ENCODE measurements at regions not wholly inside any gene's neighbourhood (a gene's known extent, or its start where the extent isn't known, plus 50 kb on each side); places are given as distances from the start of the nearest gene placed in this dataset.

- no peak for ATAC-seq
- intact Hi-C loops (cut with DNase I), result no loop called here
Measured at GRCh38 chr4:156192033-156192432, 238.4 kb upstream of the CTSO start.

DNA sequence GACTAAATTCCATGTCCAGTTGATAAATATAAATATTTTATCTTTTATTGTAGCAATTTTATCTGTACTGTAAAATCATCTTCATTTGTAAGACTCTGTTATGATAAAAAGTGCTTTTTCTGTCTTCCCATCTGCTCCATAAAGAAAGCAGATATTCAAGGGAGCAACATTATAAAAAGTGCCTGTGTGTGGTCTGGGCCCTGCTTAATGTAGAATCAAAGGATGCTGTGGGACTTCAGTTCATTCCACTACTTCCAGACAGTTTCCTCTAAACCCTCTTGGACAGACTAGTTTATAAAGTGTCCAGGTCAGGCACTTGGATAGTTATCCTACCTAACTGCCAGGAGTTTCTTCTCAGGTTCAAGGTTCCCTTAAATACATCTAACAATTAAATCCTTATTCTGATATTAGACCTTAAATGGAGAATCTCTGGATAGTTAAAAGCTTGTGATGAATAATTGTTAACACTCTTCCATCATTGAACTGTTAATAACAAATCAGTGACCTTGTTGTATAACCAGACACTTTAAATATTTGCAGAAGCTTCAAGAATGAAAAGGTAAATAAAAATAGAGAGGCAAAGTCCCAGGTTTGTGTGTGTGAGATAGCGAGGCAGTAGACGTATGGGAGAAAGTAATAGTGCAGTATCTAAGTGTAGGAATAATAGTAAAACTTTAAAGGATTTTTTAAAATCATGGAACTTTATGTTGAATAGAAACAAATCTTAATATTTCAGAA lies 237.5 kb upstream of the CTSO start:
- ATAC-seq (no peak), DNase-seq (no peak)
- intact Hi-C loops (cut with DNase I), result no loop called here

More at GRCh38 chr4:156192033-156192432, 238.4 kb upstream of the CTSO start:
- Histone ChIP-seq H3K4me1 (no peaks in the 10 kb centered on the region), H3K36me3 (no peaks in the 10 kb centered on the region), H3K4me3 (no peak overlapping the region), H3K27me3 (no peaks in the 10 kb centered on the region), H3K9me3 (no peaks in the 10 kb centered on the region), H3K27ac (no peak overlapping the region)
- no peak for TF ChIP-seq CTCF (IDR thresholded peaks at IDR 0.05)
- no peak for DNase-seq

DNA sequence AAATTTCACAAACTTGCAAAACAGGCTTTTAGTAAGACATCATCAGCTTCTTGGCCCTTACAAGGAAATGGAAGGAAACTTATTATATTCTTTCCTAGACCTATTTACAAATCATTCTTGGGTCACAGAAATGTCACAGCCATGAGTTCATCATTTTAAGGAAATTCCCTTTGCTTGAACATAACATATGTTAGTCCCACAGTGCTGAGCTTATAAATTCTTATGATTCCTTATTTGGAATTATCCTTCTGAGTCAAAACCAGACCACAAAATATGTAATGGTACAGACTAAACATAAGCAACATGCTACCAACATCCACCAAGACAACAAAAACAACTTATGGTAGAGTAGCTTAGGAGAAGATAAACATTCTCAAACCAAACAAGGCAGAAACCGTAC lies 236.9 kb upstream of the CTSO start:
- Histone ChIP-seq H3K9me3 (no peaks in the 10 kb centered on the region), H3K27me3 (no peaks in the 10 kb centered on the region), H3K4me3 (no peak overlapping the region), H3K27ac (no peak overlapping the region), H3K4me1 (no peaks in the 10 kb centered on the region), H3K36me3 (no peaks in the 10 kb centered on the region)
- intact Hi-C loops (cut with DNase I), result no loop called here
- TF ChIP-seq CTCF (IDR thresholded peaks at IDR 0.05), result no peak
- DNase-seq (no peak), ATAC-seq (no peak)

More for the DNA sequence above, 237.5 kb upstream of the CTSO start:
- H3K27ac ChIP-seq, result no peak overlapping the region
- H3K4me3 ChIP-seq, result no peak overlapping the region
- H3K27me3 ChIP-seq, result no peaks in the 10 kb centered on the region
- H3K9me3 ChIP-seq, result no peaks in the 10 kb centered on the region
- no peak for TF ChIP-seq CTCF (IDR thresholded peaks at IDR 0.05)
- H3K36me3 ChIP-seq, result no peaks in the 10 kb centered on the region
- H3K4me1 ChIP-seq, result no peaks in the 10 kb centered on the region

DNA sequence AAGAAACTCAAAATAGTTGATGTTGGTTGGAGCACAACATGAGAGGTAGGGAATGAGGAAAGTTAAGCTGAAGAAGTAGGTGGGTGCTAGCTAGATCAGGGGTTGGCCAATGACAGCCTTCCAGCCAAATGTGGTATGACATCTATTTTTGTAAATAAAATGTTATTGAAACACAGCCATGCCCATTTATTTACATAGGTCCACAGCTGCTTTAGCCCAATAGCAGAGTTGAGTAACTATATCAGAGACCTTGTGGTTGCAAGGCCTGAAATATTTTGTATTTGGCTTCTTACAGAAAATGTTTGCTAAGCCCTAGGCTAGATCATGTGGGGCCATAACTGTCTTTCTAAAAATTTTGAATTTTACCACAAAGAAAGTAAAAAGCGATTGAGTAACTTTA lies 234.9 kb upstream of the CTSO start:
- Histone ChIP-seq H3K36me3 (no peaks in the 10 kb centered on the region), H3K27ac (no peak overlapping the region), H3K4me3 (no peak overlapping the region), H3K27me3 (no peaks in the 10 kb centered on the region), H3K9me3 (no peaks in the 10 kb centered on the region), H3K4me1 (no peaks in the 10 kb centered on the region)
- intact Hi-C loops (cut with DNase I), result no loop called here
- no peak for DNase-seq
- TF ChIP-seq CTCF (IDR thresholded peaks at IDR 0.05), result no peak
- ATAC-seq, result no peak

GRCh38 chr4:156186111-156186510 lies 232.4 kb upstream of the CTSO start:
- no peak for DNase-seq

More at GRCh38 chr4:156186111-156186510, 232.4 kb upstream of the CTSO start:
- Histone ChIP-seq H3K36me3 (no peaks in the 10 kb centered on the region), H3K27ac (no peak overlapping the region), H3K4me1 (no peaks in the 10 kb centered on the region), H3K4me3 (no peak overlapping the region), H3K9me3 (no peaks in the 10 kb centered on the region), H3K27me3 (no peaks in the 10 kb centered on the region)
- no peak for TF ChIP-seq CTCF (IDR thresholded peaks at IDR 0.05)
- intact Hi-C loops (cut with DNase I), result no loop called here
- no peak for ATAC-seq

Measured in left lung (tissue), 4 donors.